WTC11 (cell line): ENCODE measurements at regions not wholly inside any gene's neighbourhood (a gene's known extent, or its start where the extent isn't known, plus 50 kb on each side); places are given as distances from the start of the nearest gene placed in this dataset.

Experiments
- ATAC-seq: fragments of 200-7000 bp; cut with Tn5 transposase; 2 replicates; pipeline ENCODE4 v1.10.0; 2021; ENCODE audit warnings: mild to moderate bottlenecking, moderate library complexity
- CTCF ChIA-PET: fragments of 300-600 bp; sonication (Branson Sonifier 250); formaldehyde crosslinking; loops from one replicate; lab custom pipeline; 2021; ENCODE audit warnings: antibody characterized with exemption; lab: Charles Lee
- POLR2A ChIA-PET: fragments of 350-600 bp; sonication (Branson Sonifier 250); formaldehyde crosslinking; loops from one replicate; lab custom pipeline; 2021; ENCODE audit warnings: antibody characterized with exemption; lab: Charles Lee
- DNase-seq: peaks from one replicate; pipeline ENCODE4 v3.0.0; 2021; ENCODE audit warnings: low spot score
- H3K27ac Mint-ChIP-seq: 2 replicates; pipeline ENCODE4 v1.8.0; 2021; ENCODE audit warnings: mixed read lengths
- H3K27me3 Mint-ChIP-seq: 2 replicates; pipeline ENCODE4 v1.8.0; 2021; ENCODE audit warnings: low read depth, mild to moderate bottlenecking, moderate library complexity, mixed read lengths
- H3K36me3 Mint-ChIP-seq: 2 replicates; pipeline ENCODE4 v1.8.0; 2021; ENCODE audit warnings: mixed read lengths
- H3K4me1 Mint-ChIP-seq: 2 replicates; pipeline ENCODE4 v1.8.0; 2022; ENCODE audit warnings: mixed read lengths
- H3K4me3 Mint-ChIP-seq: 2 replicates; pipeline ENCODE4 v1.8.0; 2021; ENCODE audit warnings: mild to moderate bottlenecking, moderate library complexity, mixed read lengths
- H3K9me3 Mint-ChIP-seq: 2 replicates; pipeline ENCODE4 v1.8.0; 2021; ENCODE audit warnings: mixed read lengths
- ATF1 ChIP-seq: sonication (generic); formaldehyde crosslinking; IDR thresholded peaks from 2 replicates; pipeline ENCODE4 v1.8.1; 2023; ENCODE audit warnings: mild to moderate bottlenecking, moderate library complexity, missing genetic modification reagents
- CREB1 ChIP-seq: sonication (generic); formaldehyde crosslinking; IDR thresholded peaks from 2 replicates; pipeline ENCODE4 v1.8.0; 2023; ENCODE audit warnings: mild to moderate bottlenecking, missing genetic modification reagents
- ELF4 ChIP-seq: sonication (generic); formaldehyde crosslinking; IDR thresholded peaks from 2 replicates; pipeline ENCODE4 v1.8.1; 2022; ENCODE audit warnings: low read depth, mild to moderate bottlenecking, moderate library complexity, missing genetic modification reagents
- FOXK1 ChIP-seq: sonication (generic); formaldehyde crosslinking; IDR thresholded peaks from 2 replicates; pipeline ENCODE4 v1.8.0; 2022; ENCODE audit warnings: mild to moderate bottlenecking, moderate library complexity, missing genetic modification reagents
- IRF2 ChIP-seq: sonication (generic); formaldehyde crosslinking; IDR thresholded peaks from 2 replicates; pipeline ENCODE4 v1.8.0; 2022; ENCODE audit warnings: low read depth, missing genetic modification reagents, borderline replicate concordance
- NFE2L1 ChIP-seq: sonication (generic); formaldehyde crosslinking; IDR thresholded peaks from 2 replicates; pipeline ENCODE4 v1.8.1; 2023; ENCODE audit warnings: missing genetic modification reagents
- NFYB ChIP-seq: sonication (generic); formaldehyde crosslinking; conservative IDR thresholded peaks from 2 replicates; pipeline ENCODE4 v1.8.0; 2022; ENCODE audit warnings: low read depth, missing genetic modification reagents
- NR1H2 ChIP-seq: sonication (generic); formaldehyde crosslinking; IDR thresholded peaks from 2 replicates; pipeline ENCODE4 v1.9.0; 2021; ENCODE audit warnings: mild to moderate bottlenecking, moderate library complexity, missing genetic modification reagents
- RORB ChIP-seq: fragments of 250-450 bp; sonication (Bioruptor Pico); IDR thresholded peaks from 2 replicates; pipeline ENCODE4 v1.9.0; 2021; ENCODE audit warnings: mild to moderate bottlenecking
- TEAD1 ChIP-seq: sonication (generic); formaldehyde crosslinking; IDR thresholded peaks from 2 replicates; pipeline ENCODE4 v1.8.0; 2022; ENCODE audit warnings: mild to moderate bottlenecking, missing genetic modification reagents
- TP53 ChIP-seq: sonication (generic); formaldehyde crosslinking; IDR thresholded peaks from 2 replicates; pipeline ENCODE4 v1.8.1; 2023; ENCODE audit warnings: mild to moderate bottlenecking, missing genetic modification reagents
- ZNF121 ChIP-seq: sonication (generic); formaldehyde crosslinking; IDR thresholded peaks from 2 replicates; pipeline ENCODE4 v1.8.0; 2023; ENCODE audit warnings: missing genetic modification reagents
- ZNF138 ChIP-seq: sonication (generic); formaldehyde crosslinking; conservative IDR thresholded peaks from 2 replicates; pipeline ENCODE4 v1.8.1; 2022; ENCODE audit warnings: mild to moderate bottlenecking, moderate library complexity, missing genetic modification reagents
- ZNF263 ChIP-seq: sonication (generic); formaldehyde crosslinking; IDR thresholded peaks from 2 replicates; pipeline ENCODE4 v1.8.1; 2022; ENCODE audit warnings: low read depth, mild to moderate bottlenecking, moderate library complexity, missing genetic modification reagents
- ZNF396 ChIP-seq: fragments of 250-450 bp; sonication (Bioruptor Pico); IDR thresholded peaks from 2 replicates; pipeline ENCODE4 v1.8.0; 2021; ENCODE audit warnings: mild to moderate bottlenecking, moderate library complexity, borderline replicate concordance
- ZNF423 ChIP-seq: fragments of 250-450 bp; sonication (Bioruptor Pico); IDR thresholded peaks from 2 replicates; pipeline ENCODE4 v2.1.2; 2022; ENCODE audit warnings: mild to moderate bottlenecking, moderate library complexity
- ZNF425 ChIP-seq: fragments of 250-450 bp; sonication (Bioruptor Pico); conservative IDR thresholded peaks from 2 replicates; pipeline ENCODE4 v1.9.0; 2021; ENCODE audit warnings: mild to moderate bottlenecking
- TF ChIP-seq, protein P1 (sequence below): fragments of 250-450 bp; sonication (Bioruptor Pico); IDR thresholded peaks from 2 replicates; pipeline ENCODE4 v1.9.0; 2021; ENCODE audit warnings: mild to moderate bottlenecking
- TF ChIP-seq, protein P2 (sequence below): sonication (generic); formaldehyde crosslinking; conservative IDR thresholded peaks from 2 replicates; pipeline ENCODE4 v1.8.1; 2023; ENCODE audit warnings: mild to moderate bottlenecking, low read depth, missing genetic modification reagents, moderate library complexity
- TF ChIP-seq, protein P3 (sequence below): sonication (generic); formaldehyde crosslinking; IDR thresholded peaks from 2 replicates; pipeline ENCODE4 v1.8.1; 2023; ENCODE audit warnings: mild to moderate bottlenecking, missing genetic modification reagents

DNA sequence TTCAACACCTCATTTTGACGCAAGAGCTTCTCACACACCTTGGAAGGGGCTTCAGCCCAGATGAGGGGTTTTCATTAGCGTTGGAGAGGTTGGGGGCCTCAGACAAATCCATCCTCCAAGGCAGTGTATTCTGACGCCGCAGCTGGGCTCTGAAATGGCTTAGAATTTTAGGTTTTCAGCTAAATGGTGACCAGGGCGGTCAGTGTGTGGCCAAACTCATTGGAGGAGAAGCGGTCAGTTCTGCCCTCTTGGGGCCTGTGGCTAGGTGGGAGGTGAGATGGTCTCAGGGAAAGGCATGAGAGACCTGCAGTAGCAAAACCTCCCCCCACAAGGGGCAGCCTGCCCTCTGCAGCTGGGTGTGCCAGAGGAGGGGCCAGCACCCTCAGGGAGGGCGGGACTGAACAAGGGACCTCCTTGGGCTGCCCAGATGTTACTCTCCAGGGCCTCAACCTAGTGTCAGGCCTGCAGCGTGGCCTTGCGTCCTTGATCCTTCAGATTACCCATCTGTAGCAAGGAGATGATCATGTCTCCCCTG, 155.8 kb downstream of the URI1 start:
- ChIA-PET CTCF (interaction anchor here (1.0 to 1.3 kb wide), 2 partner anchors 22 to 108 kb away, joined by 3 read pairs; no protein-coding TSS in a partner anchor), POLR2A (no interaction called here)
- no peaks in the 10 kb centered on the region; the same call in 1 of the 2 replicates for H3K4me1 Mint-ChIP-seq
- H3K27ac Mint-ChIP-seq = no peak overlapping the region
- H3K27me3 Mint-ChIP-seq = no peaks in the 10 kb centered on the region
- no peak for DNase-seq
- TF ChIP-seq TEAD1 (CRISPR knock-in tag) (no peak), ZNF138 (CRISPR knock-in tag) (no peak), NFYB (CRISPR knock-in tag) (no peak), RORB (CRISPR knock-in tag) (no peak), NR1H2 (CRISPR knock-in tag) (no peak), ATF1 (no peak), TP53 (no peak), CREB1 (CRISPR knock-in tag) (no peak), FOXK1 (CRISPR knock-in tag) (no peak), ELF4 (CRISPR knock-in tag) (no peak), ZNF121 (no peak), NFE2L1 (CRISPR knock-in tag) (no peak), ZNF425 (CRISPR knock-in tag) (no peak), ZNF263 (CRISPR knock-in tag) (no peak), ZNF423 (no peak), IRF2 (CRISPR knock-in tag) (no peak), ZNF396 (no peak)
- TF ChIP-seq, protein P1, sequence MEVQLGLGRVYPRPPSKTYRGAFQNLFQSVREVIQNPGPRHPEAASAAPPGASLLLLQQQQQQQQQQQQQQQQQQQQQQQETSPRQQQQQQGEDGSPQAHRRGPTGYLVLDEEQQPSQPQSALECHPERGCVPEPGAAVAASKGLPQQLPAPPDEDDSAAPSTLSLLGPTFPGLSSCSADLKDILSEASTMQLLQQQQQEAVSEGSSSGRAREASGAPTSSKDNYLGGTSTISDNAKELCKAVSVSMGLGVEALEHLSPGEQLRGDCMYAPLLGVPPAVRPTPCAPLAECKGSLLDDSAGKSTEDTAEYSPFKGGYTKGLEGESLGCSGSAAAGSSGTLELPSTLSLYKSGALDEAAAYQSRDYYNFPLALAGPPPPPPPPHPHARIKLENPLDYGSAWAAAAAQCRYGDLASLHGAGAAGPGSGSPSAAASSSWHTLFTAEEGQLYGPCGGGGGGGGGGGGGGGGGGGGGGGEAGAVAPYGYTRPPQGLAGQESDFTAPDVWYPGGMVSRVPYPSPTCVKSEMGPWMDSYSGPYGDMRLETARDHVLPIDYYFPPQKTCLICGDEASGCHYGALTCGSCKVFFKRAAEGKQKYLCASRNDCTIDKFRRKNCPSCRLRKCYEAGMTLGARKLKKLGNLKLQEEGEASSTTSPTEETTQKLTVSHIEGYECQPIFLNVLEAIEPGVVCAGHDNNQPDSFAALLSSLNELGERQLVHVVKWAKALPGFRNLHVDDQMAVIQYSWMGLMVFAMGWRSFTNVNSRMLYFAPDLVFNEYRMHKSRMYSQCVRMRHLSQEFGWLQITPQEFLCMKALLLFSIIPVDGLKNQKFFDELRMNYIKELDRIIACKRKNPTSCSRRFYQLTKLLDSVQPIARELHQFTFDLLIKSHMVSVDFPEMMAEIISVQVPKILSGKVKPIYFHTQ (CRISPR knock-in tag) = no peak
- TF ChIP-seq, protein P2, sequence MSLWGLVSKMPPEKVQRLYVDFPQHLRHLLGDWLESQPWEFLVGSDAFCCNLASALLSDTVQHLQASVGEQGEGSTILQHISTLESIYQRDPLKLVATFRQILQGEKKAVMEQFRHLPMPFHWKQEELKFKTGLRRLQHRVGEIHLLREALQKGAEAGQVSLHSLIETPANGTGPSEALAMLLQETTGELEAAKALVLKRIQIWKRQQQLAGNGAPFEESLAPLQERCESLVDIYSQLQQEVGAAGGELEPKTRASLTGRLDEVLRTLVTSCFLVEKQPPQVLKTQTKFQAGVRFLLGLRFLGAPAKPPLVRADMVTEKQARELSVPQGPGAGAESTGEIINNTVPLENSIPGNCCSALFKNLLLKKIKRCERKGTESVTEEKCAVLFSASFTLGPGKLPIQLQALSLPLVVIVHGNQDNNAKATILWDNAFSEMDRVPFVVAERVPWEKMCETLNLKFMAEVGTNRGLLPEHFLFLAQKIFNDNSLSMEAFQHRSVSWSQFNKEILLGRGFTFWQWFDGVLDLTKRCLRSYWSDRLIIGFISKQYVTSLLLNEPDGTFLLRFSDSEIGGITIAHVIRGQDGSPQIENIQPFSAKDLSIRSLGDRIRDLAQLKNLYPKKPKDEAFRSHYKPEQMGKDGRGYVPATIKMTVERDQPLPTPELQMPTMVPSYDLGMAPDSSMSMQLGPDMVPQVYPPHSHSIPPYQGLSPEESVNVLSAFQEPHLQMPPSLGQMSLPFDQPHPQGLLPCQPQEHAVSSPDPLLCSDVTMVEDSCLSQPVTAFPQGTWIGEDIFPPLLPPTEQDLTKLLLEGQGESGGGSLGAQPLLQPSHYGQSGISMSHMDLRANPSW (CRISPR knock-in tag) = no peak
- TF ChIP-seq, protein P3, sequence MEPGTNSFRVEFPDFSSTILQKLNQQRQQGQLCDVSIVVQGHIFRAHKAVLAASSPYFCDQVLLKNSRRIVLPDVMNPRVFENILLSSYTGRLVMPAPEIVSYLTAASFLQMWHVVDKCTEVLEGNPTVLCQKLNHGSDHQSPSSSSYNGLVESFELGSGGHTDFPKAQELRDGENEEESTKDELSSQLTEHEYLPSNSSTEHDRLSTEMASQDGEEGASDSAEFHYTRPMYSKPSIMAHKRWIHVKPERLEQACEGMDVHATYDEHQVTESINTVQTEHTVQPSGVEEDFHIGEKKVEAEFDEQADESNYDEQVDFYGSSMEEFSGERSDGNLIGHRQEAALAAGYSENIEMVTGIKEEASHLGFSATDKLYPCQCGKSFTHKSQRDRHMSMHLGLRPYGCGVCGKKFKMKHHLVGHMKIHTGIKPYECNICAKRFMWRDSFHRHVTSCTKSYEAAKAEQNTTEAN (CRISPR knock-in tag) = no peak
- H3K36me3 Mint-ChIP-seq = peaks cover 6% of the 10 kb centered on the region; the same call in 1 of the 2 replicates
- ATAC-seq = peak; percentile 47; the same call in 1 of the 2 replicates
- H3K9me3 Mint-ChIP-seq = peaks cover 22% of the 10 kb centered on the region
- no peak overlapping the region for H3K4me3 Mint-ChIP-seq
